Coronary artery (tissue), 2 donors: ENCODE measurements at regions not wholly inside any gene's neighbourhood (a gene's known extent, or its start where the extent isn't known, plus 50 kb on each side); places are given as distances from the start of the nearest gene placed in this dataset.
A peak's percentile ranks its signal among the peaks of the same experiment; 100 is the strongest.

Source experiments
- DNase-seq: peaks from one replicate; pipeline ENCODE4 v3.0.0-alpha.2; 2017; ENCODE audit warnings: low spot score
- H3K27ac ChIP-seq, 2 donors: fragments of 200-600 bp; sonication (generic); one replicate each; pipeline ENCODE4 v1.5.1; 2016 to 2019
- H3K4me3 ChIP-seq: fragments of 200-600 bp; sonication (generic); 2 replicates; pipeline ENCODE4 v1.5.1; 2016; ENCODE audit warnings: mild to moderate bottlenecking, moderate library complexity
- TF ChIP-seq, protein P1 (sequence below): fragments of 200-600 bp; sonication (generic); IDR thresholded peaks from one replicate; pipeline ENCODE4 v1.5.1; 2019; ENCODE audit warnings: antibody characterized with exemption

DNA sequence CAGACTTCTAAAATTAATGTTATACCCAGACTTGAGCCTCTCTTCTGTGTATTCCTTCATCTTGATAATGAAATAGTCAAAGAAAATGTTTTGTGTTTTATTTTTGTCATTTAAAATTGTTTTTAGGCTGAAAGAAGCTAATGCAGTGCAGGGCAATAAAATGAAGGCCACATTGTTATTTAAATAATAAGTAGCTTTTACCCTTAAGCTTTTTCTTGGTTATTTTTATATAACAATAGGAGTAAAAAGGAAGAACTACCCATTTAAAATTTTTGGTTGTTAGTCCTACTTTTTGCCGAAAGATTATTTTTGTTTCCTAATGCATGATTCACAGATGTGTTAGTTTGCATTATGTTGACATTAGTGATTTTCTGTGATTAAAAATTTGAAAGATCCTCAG, 181.0 kb upstream of the MEOX2 start:
- DNase-seq = no peak
- H3K4me3 ChIP-seq = no peak overlapping the region
- TF ChIP-seq, protein P1, sequence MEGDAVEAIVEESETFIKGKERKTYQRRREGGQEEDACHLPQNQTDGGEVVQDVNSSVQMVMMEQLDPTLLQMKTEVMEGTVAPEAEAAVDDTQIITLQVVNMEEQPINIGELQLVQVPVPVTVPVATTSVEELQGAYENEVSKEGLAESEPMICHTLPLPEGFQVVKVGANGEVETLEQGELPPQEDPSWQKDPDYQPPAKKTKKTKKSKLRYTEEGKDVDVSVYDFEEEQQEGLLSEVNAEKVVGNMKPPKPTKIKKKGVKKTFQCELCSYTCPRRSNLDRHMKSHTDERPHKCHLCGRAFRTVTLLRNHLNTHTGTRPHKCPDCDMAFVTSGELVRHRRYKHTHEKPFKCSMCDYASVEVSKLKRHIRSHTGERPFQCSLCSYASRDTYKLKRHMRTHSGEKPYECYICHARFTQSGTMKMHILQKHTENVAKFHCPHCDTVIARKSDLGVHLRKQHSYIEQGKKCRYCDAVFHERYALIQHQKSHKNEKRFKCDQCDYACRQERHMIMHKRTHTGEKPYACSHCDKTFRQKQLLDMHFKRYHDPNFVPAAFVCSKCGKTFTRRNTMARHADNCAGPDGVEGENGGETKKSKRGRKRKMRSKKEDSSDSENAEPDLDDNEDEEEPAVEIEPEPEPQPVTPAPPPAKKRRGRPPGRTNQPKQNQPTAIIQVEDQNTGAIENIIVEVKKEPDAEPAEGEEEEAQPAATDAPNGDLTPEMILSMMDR = no peak
- no peak overlapping the region for H3K27ac ChIP-seq

DNA sequence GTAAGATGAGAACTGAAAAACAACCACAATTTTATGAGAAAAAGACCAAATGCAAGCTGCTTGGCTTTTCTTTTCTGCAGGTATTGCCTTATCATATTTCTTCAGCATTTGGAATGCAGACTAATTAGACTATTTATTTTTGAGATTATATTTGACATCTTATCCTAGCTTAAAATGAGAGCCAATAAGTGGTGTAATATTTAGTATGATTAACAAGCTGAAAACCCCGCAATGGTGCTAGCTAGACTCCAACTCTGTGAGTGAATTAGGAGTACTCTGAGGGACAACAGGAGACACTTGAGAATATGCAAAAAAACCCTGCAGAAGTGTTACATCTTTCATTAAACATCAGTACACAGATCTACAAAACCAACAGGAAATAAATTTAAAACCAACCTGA, 180.3 kb upstream of the MEOX2 start:
- TF ChIP-seq, protein P1 = no peak
- no peak for DNase-seq
- Histone ChIP-seq H3K27ac (no peak overlapping the region), H3K4me3 (no peak overlapping the region)

- Histone ChIP-seq H3K27ac (no peak overlapping the region), H3K4me3 (no peak overlapping the region)
- DNase-seq = no peak
- TF ChIP-seq, protein P1 = no peak
These were observed 178.1 kb upstream of the MEOX2 start for GRCh38 chr7:15864626-15864991.

- DNase-seq = no peak
- TF ChIP-seq, protein P1 = no peak
- H3K4me3 ChIP-seq = no peak overlapping the region
- no peak overlapping the region for H3K27ac ChIP-seq
These were observed 177.6 kb upstream of the MEOX2 start for GRCh38 chr7:15863951-15864625.

DNA sequence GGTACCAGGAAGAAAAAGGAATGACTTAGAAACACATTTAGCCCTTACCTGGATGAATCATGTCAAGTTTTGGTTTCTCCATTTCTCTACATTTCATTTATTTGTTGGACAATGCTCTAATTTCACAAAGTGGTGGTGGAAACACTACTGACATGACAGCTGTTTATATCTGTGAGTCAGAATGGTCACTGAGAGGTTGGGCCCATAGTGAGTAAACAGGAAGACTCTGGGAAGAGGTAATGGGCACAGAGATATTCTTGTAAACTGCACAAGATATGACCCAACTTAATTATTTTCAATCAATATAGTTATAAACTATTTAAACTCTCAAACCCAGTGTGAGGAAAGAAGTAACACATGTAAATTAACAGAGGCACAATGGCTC, 176.3 kb upstream of the MEOX2 start:
- TF ChIP-seq, protein P1 = no peak
- Histone ChIP-seq H3K27ac (peak overlapping the region; percentile 11 to 72), H3K4me3 (no peak overlapping the region)
- no peak for DNase-seq

DNA sequence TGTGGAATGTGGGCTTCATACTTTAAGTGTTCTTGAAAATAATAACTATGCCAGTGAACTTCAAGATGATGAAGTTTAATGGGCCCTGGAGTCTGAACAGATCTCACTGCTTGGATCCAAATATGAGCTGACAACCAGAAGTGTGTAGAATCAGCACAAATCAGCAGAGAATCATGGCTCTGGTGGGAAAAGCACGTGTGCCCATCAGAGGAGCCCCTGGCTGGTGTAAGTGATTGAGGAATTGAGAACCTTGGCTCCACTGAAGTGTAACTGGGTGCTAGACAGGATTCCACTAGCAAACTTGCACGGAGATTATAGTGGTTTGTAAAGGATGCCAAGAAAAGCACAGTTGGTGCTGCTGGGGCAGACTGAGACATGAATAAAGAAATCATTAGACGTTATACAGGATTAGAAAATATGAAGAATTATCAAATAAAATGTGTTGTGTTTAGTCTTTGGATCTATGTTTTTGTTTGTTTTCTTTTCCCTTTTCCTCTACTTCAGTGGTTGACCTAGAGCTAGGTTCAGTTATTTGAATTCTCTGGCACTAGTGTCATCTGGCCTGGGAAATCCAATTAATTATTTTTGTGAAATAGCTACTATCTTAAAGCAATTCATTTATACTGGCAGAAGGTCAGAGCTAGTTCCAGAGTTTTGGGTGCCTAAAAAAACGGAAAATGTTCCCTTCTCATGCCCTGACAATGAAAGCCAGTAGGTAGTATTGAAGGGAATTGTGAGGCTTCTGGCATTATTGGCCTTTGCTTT, 175.7 kb upstream of the MEOX2 start:
- TF ChIP-seq, protein P1 = no peak
- Histone ChIP-seq H3K4me3 (peak overlapping the region; percentile 7), H3K27ac (peak overlapping the region; percentile 11 to 72)
- DNase-seq = no peak
